PC-9 (cell line): ENCODE measurements at regions not wholly inside any gene's neighbourhood (a gene's known extent, or its start where the extent isn't known, plus 50 kb on each side); places are given as distances from the start of the nearest gene placed in this dataset.

Source experiments
- BruUV-seq: library from RNA; stranded (reverse); fragments of 400-500 nt; replicated peaks from 2 replicates; lab custom pipeline; 2021; lab: Mats Ljungman, UMichigan
- CTCF ChIA-PET: fragments of 300-600 bp; sonication (Branson Sonifier 250); formaldehyde crosslinking; loops from one replicate; lab custom pipeline; 2022; ENCODE audit warnings: antibody characterized with exemption; lab: Charles Lee
- POLR2A ChIA-PET: fragments of 300-600 bp; sonication (Branson Sonifier 250); formaldehyde crosslinking; loops from one replicate; lab custom pipeline; 2022; ENCODE audit warnings: antibody characterized with exemption; ENCODE audit not compliant: unreplicated experiment; lab: Charles Lee
- DNase-seq, 2 experiments: peaks; one replicate each; pipeline versions ENCODE4 v3.0.0 to v3.0.0-alpha.2; 2015 to 2022; ENCODE audit warnings: mixed read lengths in 1 of 2
- H2AFZ ChIP-seq: fragments of 200-600 bp; sonication (generic); 2 replicates; pipeline ENCODE4 v1.8.1; 2017; ENCODE audit warnings: antibody characterized with exemption
- H3F3A ChIP-seq: fragments of 200-600 bp; sonication (generic); 2 replicates; pipeline ENCODE4 v1.8.1; 2017; ENCODE audit warnings: antibody characterized with exemption, mild to moderate bottlenecking, low read depth; ENCODE audit not compliant: insufficient read depth
- H3K27ac ChIP-seq: fragments of 200-600 bp; sonication (generic); 2 replicates; pipeline ENCODE4 v1.6.1; 2016; ENCODE audit warnings: mixed run types
- H3K27me3 ChIP-seq: fragments of 200-600 bp; sonication (generic); 2 replicates; pipeline ENCODE4 v1.6.1; 2016; ENCODE audit warnings: low read depth, mixed run types; ENCODE audit not compliant: insufficient read depth
- H3K36me3 ChIP-seq: fragments of 200-600 bp; sonication (generic); 2 replicates; pipeline ENCODE4 v1.6.1; 2016; ENCODE audit warnings: low read depth, mixed run types
- H3K4me1 ChIP-seq: fragments of 200-600 bp; sonication (generic); replicated peaks from 2 replicates; pipeline ENCODE4 v1.6.1; 2016; ENCODE audit warnings: mixed run types; ENCODE audit not compliant: insufficient read depth
- H3K4me2 ChIP-seq: fragments of 200-600 bp; sonication (generic); 2 replicates; pipeline ENCODE4 v1.6.1; 2017; ENCODE audit warnings: mixed run types
- H3K4me3 ChIP-seq: fragments of 200-600 bp; sonication (generic); 2 replicates; pipeline ENCODE4 v1.6.1; 2016; ENCODE audit warnings: mixed run types
- H3K79me2 ChIP-seq: fragments of 200-600 bp; sonication (generic); 2 replicates; pipeline ENCODE4 v1.6.1; 2017; ENCODE audit warnings: low read depth, mixed run types
- H3K9me2 ChIP-seq: fragments of 200-600 bp; sonication (generic); 2 replicates; pipeline ENCODE4 v1.8.1; 2017; ENCODE audit warnings: mild to moderate bottlenecking; ENCODE audit not compliant: insufficient read depth
- H3K9me3 ChIP-seq: fragments of 200-600 bp; sonication (generic); 2 replicates; pipeline ENCODE4 v1.8.1; 2016; ENCODE audit warnings: low read depth; ENCODE audit not compliant: insufficient read depth
- H4K20me1 ChIP-seq: fragments of 200-600 bp; sonication (generic); 2 replicates; pipeline ENCODE4 v1.8.1; 2017; ENCODE audit not compliant: insufficient read depth
- CTCF ChIP-seq: fragments of 200-600 bp; sonication (generic); conservative IDR thresholded peaks from 2 replicates; pipeline ENCODE4 v1.6.1; 2017; ENCODE audit warnings: mixed run types, antibody characterized with exemption, mild to moderate bottlenecking, moderate library complexity
- EZH2 ChIP-seq: fragments of 200-600 bp; sonication (generic); IDR thresholded peaks from 2 replicates; pipeline ENCODE4 v1.8.0; 2017; ENCODE audit warnings: antibody characterized with exemption, low read depth
- intact Hi-C: fragments of 100-400 bp; cut with micrococcal nuclease; formaldehyde crosslinking; loops from one replicate; pipeline ENCODE4 v1.10.0; 2022; ENCODE audit not compliant: unreplicated experiment

DNA sequence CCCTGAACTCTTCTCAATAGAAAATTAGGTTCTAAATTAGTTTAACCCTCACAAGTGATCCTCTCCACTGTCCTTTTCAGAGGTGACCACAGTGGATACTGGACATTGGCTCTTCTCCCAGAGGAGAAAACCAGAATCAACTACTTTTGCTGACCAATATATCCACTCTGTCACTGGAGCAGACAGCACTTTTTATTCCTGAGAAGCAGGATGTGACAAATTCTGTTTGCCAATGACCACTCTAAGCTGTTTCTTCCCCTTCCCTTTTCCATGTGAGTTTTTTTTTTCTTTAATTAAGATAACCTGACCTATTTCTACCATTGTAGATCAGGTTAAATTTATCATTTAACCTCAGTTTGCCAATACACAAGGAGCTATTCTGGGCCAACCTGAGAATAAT lies 79.7 kb upstream of the ZNF280D start:
- ChIA-PET CTCF (no interaction called here), POLR2A (no interaction called here)
- intact Hi-C loops: no loop called here
- BruUV-seq: no TSS peak
- DNase-seq: no peak
- no peak overlapping the region for H3K4me2 ChIP-seq
- H3K9me2 ChIP-seq: no peaks in the 10 kb centered on the region
- no peaks in the 10 kb centered on the region for H3F3A ChIP-seq
- H3K4me1 ChIP-seq: peaks cover 8% of the 10 kb centered on the region; the same call in 1 of the 2 replicates
- no peak overlapping the region for H3K27ac ChIP-seq
- H3K36me3 ChIP-seq: no peaks in the 10 kb centered on the region
- no peaks in the 10 kb centered on the region for H3K27me3 ChIP-seq
- no peak overlapping the region for H3K4me3 ChIP-seq
- H4K20me1 ChIP-seq: no peaks in the 10 kb centered on the region
- H3K79me2 ChIP-seq: no peaks in the 10 kb centered on the region
- TF ChIP-seq EZH2: no peak
- no peak for TF ChIP-seq CTCF
- no peaks in the 10 kb centered on the region for H3K9me3 ChIP-seq
- H2AFZ ChIP-seq: no peak overlapping the region

- no peak overlapping the region for H3K27ac ChIP-seq
- no peaks in the 10 kb centered on the region for H3K36me3 ChIP-seq
- DNase-seq: no peak
- H3K4me1 ChIP-seq: peaks cover 4% of the 10 kb centered on the region; the same call in 1 of the 2 replicates
- TF ChIP-seq EZH2 (no peak), CTCF (no peak)
- no peaks in the 10 kb centered on the region for H3K9me3 ChIP-seq
- H3K4me3 ChIP-seq: no peak overlapping the region
- CTCF ChIA-PET: interaction anchor here (0.6 kb wide), 1 partner anchor 111 kb away, joined by 6 read pairs; no protein-coding TSS in a partner anchor
- POLR2A ChIA-PET: no interaction called here
- no peaks in the 10 kb centered on the region for H3K9me2 ChIP-seq
- H3K79me2 ChIP-seq: no peaks in the 10 kb centered on the region
- no peaks in the 10 kb centered on the region for H3K27me3 ChIP-seq
- no peaks in the 10 kb centered on the region for H4K20me1 ChIP-seq
- intact Hi-C loops: no loop called here
- H3F3A ChIP-seq: no peaks in the 10 kb centered on the region
- no peak overlapping the region for H3K4me2 ChIP-seq
- no peak overlapping the region for H2AFZ ChIP-seq
- BruUV-seq: no TSS peak
These were observed 78.9 kb upstream of the ZNF280D start for GRCh38 chr15:56812221-56812620.

DNA sequence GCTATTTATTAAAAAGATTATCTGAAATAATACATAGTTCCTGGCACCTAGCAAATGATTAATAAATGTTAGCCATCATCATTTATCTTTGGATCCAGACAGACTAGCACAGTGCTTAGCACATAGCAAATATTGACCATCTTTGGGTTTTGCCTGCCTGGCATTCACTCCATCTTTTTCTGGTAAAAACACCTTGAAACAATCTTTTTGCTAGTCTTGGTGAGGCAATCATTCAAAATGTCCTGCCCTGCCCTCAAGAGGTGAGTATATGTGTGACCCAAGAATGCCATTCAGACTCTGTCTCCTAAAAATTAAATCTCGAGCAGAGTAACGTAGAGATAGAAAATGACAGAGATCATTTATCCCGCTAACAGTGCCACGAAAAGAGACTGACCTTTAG lies 78.3 kb upstream of the ZNF280D start:
- Histone ChIP-seq H2AFZ (no peak overlapping the region), H4K20me1 (no peaks in the 10 kb centered on the region), H3K27me3 (no peaks in the 10 kb centered on the region), H3K4me1 (no peaks in the 10 kb centered on the region), H3K9me2 (no peaks in the 10 kb centered on the region), H3K27ac (no peak overlapping the region), H3K79me2 (no peaks in the 10 kb centered on the region), H3F3A (no peaks in the 10 kb centered on the region), H3K4me3 (no peak overlapping the region), H3K4me2 (no peak overlapping the region), H3K9me3 (no peaks in the 10 kb centered on the region), H3K36me3 (no peaks in the 10 kb centered on the region)
- no peak for DNase-seq
- ChIA-PET POLR2A (no interaction called here), CTCF (interaction anchor here (0.6 kb wide), 1 partner anchor 110 kb away, joined by 6 read pairs; no protein-coding TSS in a partner anchor)
- intact Hi-C loops: no loop called here
- BruUV-seq: no TSS peak
- TF ChIP-seq EZH2 (no peak), CTCF (no peak)
